Esophagus squamous epithelium (tissue), 4 donors: ENCODE measurements at regions not wholly inside any gene's neighbourhood (a gene's known extent, or its start where the extent isn't known, plus 50 kb on each side); places are given as distances from the start of the nearest gene placed in this dataset.

Experiments
- CTCF ChIP-seq, 6 experiments: fragments of 450-650 bp in 4 of 6; fragments of 200-600 bp in 2 of 6; sonication (generic) in 2 of 6; IDR thresholded peaks; one replicate each; pipeline ENCODE4 v1.5.1; 2016 to 2019; ENCODE audit warnings: antibody characterized with exemption in 6 of 6, mild to moderate bottlenecking in 4 of 6, moderate library complexity in 4 of 6
- POLR2A ChIP-seq, 4 donors: fragments of 450-650 bp; IDR thresholded peaks; one replicate each; pipeline ENCODE4 v1.6.1; 2017; ENCODE audit warnings: antibody characterized with exemption in 4 of 4, mild to moderate bottlenecking in 4 of 4, moderate library complexity in 3 of 4

GRCh38 chr9:11025775-11026174, 413.0 kb upstream of the PTPRD start:
- TF ChIP-seq CTCF (IDR thresholded peaks at IDR 0.05) = no peak
- TF ChIP-seq POLR2A (IDR thresholded peaks at IDR 0.05) = no peak
